ENCODE measurements at regions not wholly inside any gene's neighbourhood (a gene's known extent, or its start where the extent isn't known, plus 50 kb on each side); places are given as distances from the start of the nearest gene placed in this dataset.
A peak's percentile ranks its signal among the peaks of the same experiment; 100 is the strongest.

DNA sequence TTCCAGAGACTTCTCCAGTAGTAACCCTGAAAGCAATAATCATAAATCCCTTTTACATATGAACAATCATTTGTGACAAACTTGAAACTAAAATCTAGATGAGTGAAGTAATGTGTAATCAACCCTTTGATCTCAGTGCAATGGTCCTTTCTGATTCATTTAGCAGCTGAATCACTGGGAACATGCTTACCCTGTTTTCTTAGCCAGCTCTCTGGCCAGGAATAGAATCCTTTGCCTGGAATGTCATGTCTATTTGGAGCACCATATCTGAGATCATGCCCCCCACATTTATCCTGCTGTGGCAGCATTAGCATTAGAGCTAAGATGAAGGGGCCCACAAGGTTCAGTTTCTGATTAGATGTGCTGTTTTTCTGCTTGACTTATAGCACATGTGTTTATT is 309.8 kb downstream of the OXSM start:
- H3K4me2 ChIP-seq (ENCODE audit: low read length) = peak overlapping the region; percentile 57
- Mint-ChIP-seq H3K9me3 (ENCODE audit: unreplicated experiment) (peaks cover 18% of the 10 kb centered on the region), H3K27ac (ENCODE audit: unreplicated experiment) (peak overlapping the region; percentile 21), H3K27me3 (ENCODE audit: low read depth, unreplicated experiment) (no peaks in the 10 kb centered on the region), H3K36me3 (ENCODE audit: low read depth, unreplicated experiment) (peaks cover 5% of the 10 kb centered on the region), H3K4me1 (ENCODE audit: low read depth, unreplicated experiment) (peaks cover 28% of the 10 kb centered on the region), H3K4me3 (ENCODE audit: unreplicated experiment) (no peak overlapping the region)
- no peaks in the 10 kb centered on the region for H3K27me3 ChIP-seq (ENCODE audit: insufficient read depth, low read length)
- H3K36me3 ChIP-seq (ENCODE audit: insufficient read depth, low read length) = no peaks in the 10 kb centered on the region
- FAIRE-seq (no peak), DNase-seq (ENCODE audit: low read depth) (peak; percentile 2)
- H4K20me1 ChIP-seq (ENCODE audit: insufficient read depth, low read length) = no peaks in the 10 kb centered on the region
- no peak overlapping the region for H2AFZ ChIP-seq (ENCODE audit: low read depth, low read length)
- peak overlapping the region; percentile 33 for H3K27ac ChIP-seq (ENCODE audit: low read depth, low read length)
- peaks cover 16% of the 10 kb centered on the region for H3K4me1 ChIP-seq (ENCODE audit: insufficient read depth, low read length)
- no peak overlapping the region for H3K4me3 ChIP-seq (ENCODE audit: insufficient read depth, low read depth, low read length)
- TF ChIP-seq, protein P1, sequence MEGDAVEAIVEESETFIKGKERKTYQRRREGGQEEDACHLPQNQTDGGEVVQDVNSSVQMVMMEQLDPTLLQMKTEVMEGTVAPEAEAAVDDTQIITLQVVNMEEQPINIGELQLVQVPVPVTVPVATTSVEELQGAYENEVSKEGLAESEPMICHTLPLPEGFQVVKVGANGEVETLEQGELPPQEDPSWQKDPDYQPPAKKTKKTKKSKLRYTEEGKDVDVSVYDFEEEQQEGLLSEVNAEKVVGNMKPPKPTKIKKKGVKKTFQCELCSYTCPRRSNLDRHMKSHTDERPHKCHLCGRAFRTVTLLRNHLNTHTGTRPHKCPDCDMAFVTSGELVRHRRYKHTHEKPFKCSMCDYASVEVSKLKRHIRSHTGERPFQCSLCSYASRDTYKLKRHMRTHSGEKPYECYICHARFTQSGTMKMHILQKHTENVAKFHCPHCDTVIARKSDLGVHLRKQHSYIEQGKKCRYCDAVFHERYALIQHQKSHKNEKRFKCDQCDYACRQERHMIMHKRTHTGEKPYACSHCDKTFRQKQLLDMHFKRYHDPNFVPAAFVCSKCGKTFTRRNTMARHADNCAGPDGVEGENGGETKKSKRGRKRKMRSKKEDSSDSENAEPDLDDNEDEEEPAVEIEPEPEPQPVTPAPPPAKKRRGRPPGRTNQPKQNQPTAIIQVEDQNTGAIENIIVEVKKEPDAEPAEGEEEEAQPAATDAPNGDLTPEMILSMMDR (IDR thresholded peaks at IDR 0.05; ENCODE audit: insufficient read depth, low read depth, low read length) = no peak
- TF ChIP-seq EZH2 (IDR thresholded peaks at IDR 0.05; ENCODE audit: insufficient read depth, low read length) = no peak
- no peaks in the 10 kb centered on the region for H3K79me2 ChIP-seq (ENCODE audit: insufficient read depth, low read length)
- no peaks in the 10 kb centered on the region for H3K9me3 ChIP-seq (ENCODE audit: insufficient read depth, low read depth, low read length)
- H3K9ac ChIP-seq (ENCODE audit: low read length) = no peak overlapping the region

DNA sequence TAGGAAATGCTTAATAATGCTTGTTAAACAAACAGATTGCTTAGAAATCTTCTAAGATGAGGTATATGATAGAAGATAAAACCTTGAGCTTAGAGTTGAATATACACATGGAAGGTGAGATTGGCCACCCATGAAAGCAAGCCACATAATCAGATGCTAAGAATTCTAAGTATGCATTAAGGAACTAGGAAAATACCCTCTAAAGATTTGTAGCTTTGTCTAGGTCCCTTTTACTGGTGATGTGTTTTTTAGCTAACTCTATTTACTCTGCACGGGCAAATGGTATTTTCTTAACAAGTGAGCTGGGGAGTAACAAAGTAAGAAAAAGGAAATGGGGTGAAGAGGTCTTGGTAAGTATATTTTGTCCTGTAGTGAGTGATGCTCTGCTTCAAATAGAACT is 310.3 kb downstream of the OXSM start:
- Histone ChIP-seq H3K4me3 (ENCODE audit: insufficient read depth, low read depth, low read length) (no peak overlapping the region), H3K79me2 (ENCODE audit: insufficient read depth, low read length) (no peaks in the 10 kb centered on the region), H3K9ac (ENCODE audit: low read length) (no peak overlapping the region), H3K36me3 (ENCODE audit: insufficient read depth, low read length) (no peaks in the 10 kb centered on the region), H3K27ac (ENCODE audit: low read depth, low read length) (peak overlapping the region; percentile 33), H3K9me3 (ENCODE audit: insufficient read depth, low read depth, low read length) (no peaks in the 10 kb centered on the region), H3K27me3 (ENCODE audit: insufficient read depth, low read length) (no peaks in the 10 kb centered on the region), H4K20me1 (ENCODE audit: insufficient read depth, low read length) (no peaks in the 10 kb centered on the region), H2AFZ (ENCODE audit: low read depth, low read length) (no peak overlapping the region), H3K4me1 (ENCODE audit: insufficient read depth, low read length) (peaks cover 16% of the 10 kb centered on the region), H3K4me2 (ENCODE audit: low read length) (peak overlapping the region; percentile 57)
- DNase-seq (ENCODE audit: low read depth) = no peak
- Mint-ChIP-seq H3K36me3 (ENCODE audit: low read depth, unreplicated experiment) (peaks cover 5% of the 10 kb centered on the region), H3K4me3 (ENCODE audit: unreplicated experiment) (peak overlapping the region; percentile 29), H3K27ac (ENCODE audit: unreplicated experiment) (peak overlapping the region; percentile 50), H3K27me3 (ENCODE audit: low read depth, unreplicated experiment) (no peaks in the 10 kb centered on the region), H3K9me3 (ENCODE audit: unreplicated experiment) (peaks cover 18% of the 10 kb centered on the region), H3K4me1 (ENCODE audit: low read depth, unreplicated experiment) (peaks cover 33% of the 10 kb centered on the region)
- TF ChIP-seq EZH2 (IDR thresholded peaks at IDR 0.05; ENCODE audit: insufficient read depth, low read length) = no peak
- TF ChIP-seq, protein P1 (IDR thresholded peaks at IDR 0.05; ENCODE audit: insufficient read depth, low read depth, low read length) = no peak
- FAIRE-seq = no peak

DNA sequence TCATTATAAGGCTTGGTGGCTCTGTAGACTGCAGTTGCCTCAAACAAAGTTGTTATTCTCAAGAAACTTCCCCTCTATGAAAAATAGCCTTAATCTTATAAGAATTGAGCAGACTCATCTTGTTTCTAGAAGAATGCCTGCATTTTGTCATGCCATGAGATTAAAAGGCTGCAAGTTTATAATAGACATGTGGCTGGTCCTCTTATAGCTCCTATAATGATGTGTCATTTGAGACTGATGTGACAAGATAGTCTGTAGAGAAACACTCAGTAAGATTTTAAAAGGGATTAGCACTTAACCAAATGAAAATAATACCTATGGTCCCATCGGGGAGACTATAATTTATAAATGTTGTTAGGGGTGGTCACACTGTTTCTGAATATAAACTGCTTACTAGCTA is 312.5 kb downstream of the OXSM start:
- no peaks in the 10 kb centered on the region for H3K27me3 Mint-ChIP-seq (ENCODE audit: low read depth, unreplicated experiment)
- peaks cover 16% of the 10 kb centered on the region for H3K4me1 ChIP-seq (ENCODE audit: insufficient read depth, low read length)
- no peak overlapping the region for H3K4me2 ChIP-seq (ENCODE audit: low read length)
- H3K79me2 ChIP-seq (ENCODE audit: insufficient read depth, low read length) = no peaks in the 10 kb centered on the region
- DNase-seq (ENCODE audit: low read depth) (no peak), FAIRE-seq (no peak)
- H3K9ac ChIP-seq (ENCODE audit: low read length) = no peak overlapping the region
- no peaks in the 10 kb centered on the region for H3K9me3 ChIP-seq (ENCODE audit: insufficient read depth, low read depth, low read length)
- H3K36me3 ChIP-seq (ENCODE audit: insufficient read depth, low read length) = no peaks in the 10 kb centered on the region
- no peak for TF ChIP-seq EZH2 (IDR thresholded peaks at IDR 0.05; ENCODE audit: insufficient read depth, low read length)
- TF ChIP-seq, protein P1 (IDR thresholded peaks at IDR 0.05; ENCODE audit: insufficient read depth, low read depth, low read length) = no peak
- H3K27ac Mint-ChIP-seq (ENCODE audit: unreplicated experiment) = no peak overlapping the region
- H3K9me3 Mint-ChIP-seq (ENCODE audit: unreplicated experiment) = peaks cover 6% of the 10 kb centered on the region
- peaks cover 2% of the 10 kb centered on the region for H3K36me3 Mint-ChIP-seq (ENCODE audit: low read depth, unreplicated experiment)
- no peak overlapping the region for H3K27ac ChIP-seq (ENCODE audit: low read depth, low read length)
- no peak overlapping the region for H2AFZ ChIP-seq (ENCODE audit: low read depth, low read length)
- no peak overlapping the region for H3K4me3 ChIP-seq (ENCODE audit: insufficient read depth, low read depth, low read length)
- no peak overlapping the region for H3K4me3 Mint-ChIP-seq (ENCODE audit: unreplicated experiment)
- H3K27me3 ChIP-seq (ENCODE audit: insufficient read depth, low read length) = no peaks in the 10 kb centered on the region
- no peaks in the 10 kb centered on the region for H4K20me1 ChIP-seq (ENCODE audit: insufficient read depth, low read length)
- peaks cover 38% of the 10 kb centered on the region for H3K4me1 Mint-ChIP-seq (ENCODE audit: low read depth, unreplicated experiment)

Measured in astrocyte (in vitro differentiated cells and primary cell).